ENCODE measurements at regions not wholly inside any gene's neighbourhood (a gene's known extent, or its start where the extent isn't known, plus 50 kb on each side); places are given as distances from the start of the nearest gene placed in this dataset.
"Not testable (repeated sequence)": the region's sequence is repeated elsewhere in the genome, so short reads cannot be mapped to it uniquely, and the experiment has no call there.

DNA sequence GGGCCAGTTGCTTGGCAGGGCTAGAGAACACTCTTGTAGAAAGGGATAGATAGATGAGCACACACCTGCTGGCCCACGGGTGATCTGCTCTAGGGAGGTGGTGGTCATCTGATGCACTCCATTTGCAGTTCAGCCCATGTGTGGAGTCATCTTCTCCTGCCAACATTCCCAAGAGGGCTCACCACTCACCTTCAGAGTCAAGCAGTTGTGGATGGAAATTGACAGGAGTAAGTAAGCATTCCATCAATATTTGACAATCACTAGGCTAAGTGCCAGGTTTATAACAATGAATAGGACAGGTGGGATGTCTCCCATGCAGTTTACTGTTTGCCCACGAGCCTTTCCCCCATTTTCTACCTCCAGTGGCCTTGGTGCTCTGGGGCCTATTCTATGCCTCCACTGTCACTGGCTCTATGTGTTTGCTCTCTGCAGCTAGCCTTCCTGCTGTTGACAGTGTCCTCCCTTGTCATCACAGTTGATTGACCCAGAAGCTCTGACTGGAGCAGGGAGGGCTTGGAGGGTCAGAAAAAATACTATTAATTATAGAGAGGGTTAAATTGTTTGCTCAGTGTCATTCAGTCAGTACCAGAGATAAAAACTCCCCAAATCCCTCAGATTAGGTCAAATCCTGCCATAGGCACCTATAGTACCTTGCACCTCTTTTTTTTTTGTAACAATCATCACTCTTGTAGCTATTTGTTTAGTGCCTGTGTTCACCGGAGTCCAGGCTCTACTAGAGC, 134.6 kb upstream of the PZP start:
- intact Hi-C loops (cut with DNase I), result no loop called here
- H3K4me1 ChIP-seq, result no peaks in the 10 kb centered on the region
- no peaks in the 10 kb centered on the region for H3K27me3 ChIP-seq
- TF ChIP-seq, protein P1, sequence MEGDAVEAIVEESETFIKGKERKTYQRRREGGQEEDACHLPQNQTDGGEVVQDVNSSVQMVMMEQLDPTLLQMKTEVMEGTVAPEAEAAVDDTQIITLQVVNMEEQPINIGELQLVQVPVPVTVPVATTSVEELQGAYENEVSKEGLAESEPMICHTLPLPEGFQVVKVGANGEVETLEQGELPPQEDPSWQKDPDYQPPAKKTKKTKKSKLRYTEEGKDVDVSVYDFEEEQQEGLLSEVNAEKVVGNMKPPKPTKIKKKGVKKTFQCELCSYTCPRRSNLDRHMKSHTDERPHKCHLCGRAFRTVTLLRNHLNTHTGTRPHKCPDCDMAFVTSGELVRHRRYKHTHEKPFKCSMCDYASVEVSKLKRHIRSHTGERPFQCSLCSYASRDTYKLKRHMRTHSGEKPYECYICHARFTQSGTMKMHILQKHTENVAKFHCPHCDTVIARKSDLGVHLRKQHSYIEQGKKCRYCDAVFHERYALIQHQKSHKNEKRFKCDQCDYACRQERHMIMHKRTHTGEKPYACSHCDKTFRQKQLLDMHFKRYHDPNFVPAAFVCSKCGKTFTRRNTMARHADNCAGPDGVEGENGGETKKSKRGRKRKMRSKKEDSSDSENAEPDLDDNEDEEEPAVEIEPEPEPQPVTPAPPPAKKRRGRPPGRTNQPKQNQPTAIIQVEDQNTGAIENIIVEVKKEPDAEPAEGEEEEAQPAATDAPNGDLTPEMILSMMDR (IDR thresholded peaks at IDR 0.05), result no peak
- H3K27ac ChIP-seq, result no peak overlapping the region
- no peak for DNase-seq (ENCODE audit: low spot score in 2 of 2)
- H3K4me3 ChIP-seq, result no peak overlapping the region
- H3K36me3 ChIP-seq, result no peaks in the 10 kb centered on the region
- H3K9me3 ChIP-seq, result no peaks in the 10 kb centered on the region

- Histone ChIP-seq H3K27ac (no peak overlapping the region), H3K4me3 (no peak overlapping the region), H3K4me1 (no peaks in the 10 kb centered on the region), H3K9me3 (no peaks in the 10 kb centered on the region), H3K27me3 (no peaks in the 10 kb centered on the region), H3K36me3 (no peaks in the 10 kb centered on the region)
- TF ChIP-seq, protein P1 (IDR thresholded peaks at IDR 0.05), result no peak
- intact Hi-C loops (cut with DNase I), result no loop called here
- DNase-seq (ENCODE audit: low spot score in 2 of 2), result no peak
Observed at GRCh38 chr12:9341260-9341585, 133.0 kb upstream of the PZP start.

GRCh38 chr12:9340422-9341259, 132.4 kb upstream of the PZP start:
- no peak for DNase-seq (ENCODE audit: low spot score in 2 of 2)
- H3K27ac ChIP-seq, result no peak overlapping the region
- H3K4me3 ChIP-seq, result no peak overlapping the region
- no peaks in the 10 kb centered on the region for H3K36me3 ChIP-seq
- H3K27me3 ChIP-seq, result no peaks in the 10 kb centered on the region
- TF ChIP-seq, protein P1 (IDR thresholded peaks at IDR 0.05), result no peak
- H3K9me3 ChIP-seq, result no peaks in the 10 kb centered on the region
- no peaks in the 10 kb centered on the region for H3K4me1 ChIP-seq
- intact Hi-C loops (cut with DNase I), result no loop called here

DNA sequence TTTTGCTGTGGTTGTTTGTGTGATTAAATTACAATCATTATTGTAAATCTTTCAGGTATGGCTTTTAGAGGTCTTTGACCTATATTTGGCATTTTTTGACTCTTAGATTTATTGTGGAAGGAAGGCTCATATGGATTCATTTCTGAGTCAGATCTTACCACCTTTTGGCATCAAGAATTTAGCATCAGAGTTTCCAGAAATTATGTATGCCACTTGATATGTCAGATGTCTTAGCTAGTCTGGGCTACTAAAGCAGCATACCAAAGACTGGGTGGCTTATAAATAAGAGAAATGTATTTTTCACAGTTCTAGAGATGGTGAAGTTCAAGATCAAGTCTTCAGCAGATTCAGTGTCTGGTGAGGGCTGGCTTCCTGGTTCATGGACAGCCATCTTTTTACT, 129.5 kb upstream of the PZP start:
- Histone ChIP-seq H3K4me3 (no peak overlapping the region), H3K9me3 (no peaks in the 10 kb centered on the region), H3K4me1 (no peaks in the 10 kb centered on the region), H3K27me3 (no peaks in the 10 kb centered on the region), H3K27ac (no peak overlapping the region), H3K36me3 (no peaks in the 10 kb centered on the region)
- no peak for DNase-seq (ENCODE audit: low spot score in 2 of 2)
- intact Hi-C loops (cut with DNase I), result no loop called here
- TF ChIP-seq, protein P1 (IDR thresholded peaks at IDR 0.05), result no peak

DNA sequence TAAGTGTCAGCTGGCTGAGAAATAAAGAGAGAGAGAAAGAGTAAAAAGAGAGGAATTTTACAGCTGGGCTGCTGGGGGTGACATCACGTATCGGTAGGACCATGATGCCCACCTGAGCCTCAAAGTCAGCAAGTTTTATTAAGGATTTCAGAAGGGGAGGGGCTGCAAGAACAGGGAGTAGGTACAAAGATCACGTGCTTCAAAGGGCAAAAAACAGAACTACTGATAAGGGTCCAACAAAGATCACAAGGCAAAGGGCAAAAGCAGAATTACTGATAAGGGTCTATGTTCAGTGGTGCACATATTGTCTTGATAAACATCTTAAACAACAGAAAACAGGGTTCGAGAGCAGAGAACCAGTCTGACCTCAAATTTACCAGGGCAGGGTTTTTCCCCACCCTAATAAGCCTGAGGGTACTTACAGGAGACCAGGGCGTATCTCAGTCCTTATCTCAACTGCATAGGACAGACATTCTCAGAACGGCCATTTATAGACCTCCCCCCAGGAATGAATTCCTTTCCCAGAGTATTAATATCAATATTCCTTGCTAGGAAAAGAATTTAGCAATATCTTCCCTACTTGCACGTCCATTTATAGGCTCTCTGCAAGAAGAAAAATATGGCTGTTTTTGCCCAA, 128.3 kb upstream of the PZP start:
- H3K4me1 ChIP-seq; intact Hi-C loops (cut with DNase I); H3K4me3 ChIP-seq; H3K36me3 ChIP-seq; H3K27ac ChIP-seq; H3K27me3 ChIP-seq; DNase-seq (ENCODE audit: low spot score in 2 of 2); H3K9me3 ChIP-seq: not testable (repeated sequence)

DNA sequence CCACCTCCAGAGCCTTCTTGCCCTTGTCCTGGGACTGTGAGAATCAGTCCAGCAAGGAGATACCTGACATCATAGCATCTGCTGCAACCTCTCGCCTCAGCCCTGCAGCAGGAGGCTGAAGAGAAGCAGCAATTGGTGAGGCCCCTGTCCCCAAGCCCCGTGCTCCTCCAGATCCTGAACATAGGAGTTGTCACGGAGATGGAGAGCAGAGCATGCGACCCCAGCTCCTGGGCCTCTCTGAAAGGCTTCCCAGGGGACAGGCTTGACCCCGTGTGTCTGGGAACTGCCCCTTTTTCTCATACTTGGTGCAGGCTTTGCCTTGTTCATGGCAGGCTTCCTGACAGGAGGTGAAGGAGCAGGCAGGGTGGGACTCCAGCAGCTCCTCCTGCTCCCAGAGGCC, 127.7 kb upstream of the PZP start:
- no peak overlapping the region for H3K27ac ChIP-seq
- H3K36me3 ChIP-seq, result no peaks in the 10 kb centered on the region
- intact Hi-C loops (cut with DNase I), result no loop called here
- no peaks in the 10 kb centered on the region for H3K9me3 ChIP-seq
- DNase-seq (ENCODE audit: low spot score in 2 of 2), result no peak
- no peak overlapping the region for H3K4me3 ChIP-seq
- H3K4me1 ChIP-seq, result no peaks in the 10 kb centered on the region
- TF ChIP-seq, protein P1 (IDR thresholded peaks at IDR 0.05), result no peak
- no peaks in the 10 kb centered on the region for H3K27me3 ChIP-seq
